Inferior parietal cortex (tissue), 1 donor: ENCODE measurements at regions not wholly inside any gene's neighbourhood (a gene's known extent, or its start where the extent isn't known, plus 50 kb on each side); places are given as distances from the start of the nearest gene placed in this dataset.
"Not testable (repeated sequence)": the region's sequence is repeated elsewhere in the genome, so short reads cannot be mapped to it uniquely, and the experiment has no call there.

Experiments used
- DNase-seq: peaks from one replicate; pipeline ENCODE4 v3.0.0-alpha.2; 2016; ENCODE audit errors: extremely low spot score

DNA sequence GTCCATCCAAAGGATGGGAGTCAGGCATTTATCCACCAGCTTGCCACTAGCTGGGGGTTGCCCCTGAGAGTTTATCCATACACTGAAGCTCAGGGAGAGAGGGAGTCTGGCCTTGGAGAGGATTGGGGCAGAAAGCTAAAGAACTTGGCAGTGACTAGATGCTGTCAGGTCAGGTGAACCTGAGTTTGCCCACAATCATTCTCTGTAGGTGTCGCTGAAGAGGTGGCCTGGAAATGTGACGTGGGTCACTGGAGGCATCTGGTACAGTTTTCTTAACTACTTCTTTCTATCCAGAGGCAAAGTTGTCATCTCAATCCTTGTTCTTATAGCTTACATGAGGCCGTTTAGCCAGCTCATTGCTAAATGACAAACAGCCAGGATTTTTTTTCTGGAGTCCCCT, 298.0 kb upstream of the CTNNB1 start:
- DNase-seq: no peak

DNA sequence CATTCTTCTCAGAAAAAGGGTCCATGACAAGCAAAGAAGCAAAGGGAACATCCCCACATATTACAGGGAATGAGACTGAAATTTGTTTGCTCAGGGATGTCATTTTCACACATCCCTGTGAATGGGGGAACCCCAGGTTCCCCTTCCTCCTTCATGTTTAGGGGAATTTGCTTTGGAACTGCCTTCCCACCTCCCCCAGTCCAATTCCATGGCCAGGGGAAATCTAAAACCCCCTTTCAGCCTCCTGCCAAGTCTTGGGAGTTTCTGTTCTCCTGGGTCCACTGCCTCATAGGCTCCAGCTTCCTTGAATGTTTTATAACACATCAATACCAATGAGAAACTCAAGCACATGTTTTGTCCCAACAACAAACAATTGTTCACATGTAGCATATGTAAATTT, 297.5 kb upstream of the CTNNB1 start:
- DNase-seq: no peak

DNA sequence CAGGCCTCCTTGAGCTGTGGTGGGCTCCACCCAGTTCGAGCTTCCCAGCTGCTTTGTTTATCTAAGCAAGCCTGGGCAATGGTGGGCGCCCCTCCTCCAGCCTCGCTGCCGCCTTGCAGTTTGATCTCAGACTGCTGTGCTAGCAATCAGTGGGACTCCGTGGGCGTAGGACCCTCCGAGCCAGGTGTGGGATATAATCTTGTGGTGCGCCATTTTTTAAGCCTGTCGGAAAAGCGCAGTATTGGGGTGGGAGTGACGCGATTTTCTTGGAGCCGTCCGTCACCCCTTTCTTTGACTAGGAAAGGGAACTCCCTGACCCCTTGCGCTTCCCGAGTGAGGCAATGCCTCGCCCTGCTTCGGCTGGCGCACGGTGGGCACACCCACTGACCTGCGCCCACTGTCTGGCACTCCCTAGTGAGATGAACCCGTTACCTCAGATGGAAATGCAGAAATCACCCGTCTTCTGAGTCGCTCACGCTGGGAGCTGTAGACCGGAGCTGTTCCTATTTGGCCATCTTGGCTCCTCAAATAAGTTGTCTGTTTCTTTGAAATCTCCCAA, 291.3 kb upstream of the CTNNB1 start:
- DNase-seq: not testable (repeated sequence)

DNA sequence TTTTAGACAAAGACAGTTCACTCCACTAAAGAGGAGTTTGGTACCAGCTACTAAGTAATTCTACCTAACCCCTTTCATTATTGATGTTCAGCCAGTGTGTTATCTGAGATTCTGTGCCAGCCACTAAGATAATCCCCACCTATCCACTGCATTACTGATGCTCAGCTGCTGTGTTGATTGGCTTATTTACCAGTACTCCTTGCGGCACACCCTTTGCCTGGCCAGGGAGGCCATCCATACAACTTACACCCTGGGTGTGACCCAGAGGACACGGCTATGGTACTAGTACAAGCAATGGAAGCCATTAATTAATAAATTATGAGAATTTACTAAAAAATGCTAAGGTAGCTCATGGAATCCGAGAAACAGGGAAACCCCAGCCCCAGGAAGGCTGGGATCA, 290.7 kb upstream of the CTNNB1 start:
- DNase-seq: no peak

DNA sequence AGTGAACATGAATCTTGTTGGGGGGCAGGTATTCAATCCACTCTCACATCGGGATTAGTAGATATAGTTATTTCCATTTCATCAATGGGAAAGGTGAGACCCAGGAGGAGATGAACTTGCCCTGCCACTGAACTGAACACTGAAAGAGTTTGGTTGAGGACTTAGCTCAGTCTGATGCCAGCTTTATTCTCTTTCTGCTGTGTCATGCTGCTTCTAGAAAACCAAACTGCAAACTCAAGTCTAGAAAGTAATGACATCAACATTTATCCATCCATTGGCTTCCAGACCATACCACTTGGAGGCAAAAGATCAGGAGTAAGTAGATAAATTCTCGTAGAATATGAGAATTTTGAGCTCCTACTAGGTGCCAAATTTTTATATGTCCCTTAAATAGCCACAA, 288.0 kb upstream of the CTNNB1 start:
- DNase-seq: no peak

DNA sequence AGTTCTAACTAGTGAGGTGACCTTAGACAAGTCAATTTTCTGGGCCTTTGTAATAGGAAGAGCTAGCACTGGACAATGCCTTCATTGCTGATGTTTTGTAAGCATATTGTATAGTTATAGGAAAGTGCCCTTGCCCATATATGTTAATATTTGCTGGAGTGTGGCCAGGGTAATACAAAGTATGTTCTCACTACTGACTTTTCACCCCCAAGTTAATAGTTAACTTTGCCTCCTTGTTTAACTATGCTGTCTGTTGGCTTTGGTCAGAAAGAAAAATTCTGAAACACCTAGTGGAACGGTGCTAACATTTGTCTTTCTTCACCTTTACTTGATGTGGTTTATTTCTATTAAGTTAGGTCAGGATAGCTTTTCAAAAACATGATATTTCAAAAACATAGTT, 287.4 kb upstream of the CTNNB1 start:
- DNase-seq: no peak

DNA sequence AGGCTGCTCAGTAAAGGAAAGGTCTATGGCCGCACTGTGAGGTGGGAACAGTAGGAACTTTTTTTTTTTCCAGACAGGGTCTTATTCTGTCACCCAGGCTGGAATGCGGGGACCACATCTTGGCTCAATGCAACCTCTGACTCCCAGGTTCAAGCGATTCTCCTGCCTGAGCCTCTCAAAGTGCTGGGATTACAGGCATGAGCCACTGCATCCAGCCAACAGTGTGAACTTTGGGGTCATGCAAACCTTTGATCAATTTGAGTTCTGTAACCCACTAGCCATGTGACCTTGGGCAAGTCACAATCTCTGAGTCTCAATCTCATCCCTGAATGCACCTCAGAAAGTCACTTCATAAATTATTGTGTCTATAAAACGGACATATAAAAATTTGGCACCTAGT, 286.8 kb upstream of the CTNNB1 start:
- no peak for DNase-seq

DNA sequence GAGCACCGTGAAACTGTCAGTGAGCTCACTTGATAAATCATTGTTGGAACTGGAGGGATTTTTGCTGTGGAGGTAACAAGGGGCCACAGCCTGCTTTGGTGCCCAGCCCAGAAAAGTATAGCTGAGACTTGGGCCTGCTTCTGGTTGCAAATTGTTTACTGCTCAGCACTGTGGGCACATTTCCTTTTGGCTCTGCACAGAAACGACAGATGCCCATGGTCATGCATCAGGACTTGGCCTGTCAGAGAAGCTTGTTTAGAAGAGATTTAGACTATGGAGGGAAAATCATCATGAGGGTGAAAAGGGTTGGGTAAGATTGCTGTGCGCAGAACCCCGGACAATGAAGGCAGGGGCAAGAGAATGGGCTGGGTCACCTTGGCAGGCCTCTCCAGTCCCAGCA, 286.1 kb upstream of the CTNNB1 start:
- DNase-seq: no peak

DNA sequence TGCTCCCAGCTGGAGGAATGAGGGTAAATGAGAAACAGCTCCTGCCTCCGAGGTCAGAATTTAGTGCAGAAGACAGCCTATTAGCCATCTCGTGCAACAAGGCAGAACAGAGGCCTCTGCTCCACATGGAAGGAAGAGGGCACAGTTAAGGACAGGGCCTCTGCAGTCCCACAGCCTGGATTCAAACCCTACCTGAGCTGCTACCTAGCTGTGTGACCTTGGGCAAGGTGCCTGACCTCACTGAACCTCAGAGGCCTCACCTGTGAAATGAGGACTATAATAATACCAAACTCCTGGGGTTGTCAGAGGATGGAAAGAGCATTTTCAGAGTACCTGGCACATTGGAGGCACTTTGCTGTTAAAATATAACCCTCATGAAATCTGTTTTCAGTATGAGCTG, 285.7 kb upstream of the CTNNB1 start:
- no peak for DNase-seq

DNA sequence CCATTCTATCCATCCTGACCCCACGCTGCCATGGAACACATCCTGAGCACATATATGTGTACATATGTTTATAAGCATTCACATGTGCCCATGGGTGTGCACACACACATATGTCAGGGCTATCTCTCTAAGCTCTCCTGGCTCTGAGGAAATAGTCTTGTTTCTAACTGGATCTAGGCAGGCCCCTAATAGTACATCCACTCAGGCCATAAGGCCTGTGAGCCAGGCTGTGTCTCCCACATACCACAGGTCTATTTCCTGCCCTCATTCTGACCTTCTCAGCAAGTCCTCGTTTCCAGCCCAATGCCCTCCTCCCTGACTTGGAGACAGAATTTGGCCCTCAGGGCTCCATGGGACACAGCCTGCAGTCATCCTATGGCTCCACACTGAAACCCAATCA, 284.8 kb upstream of the CTNNB1 start:
- no peak for DNase-seq

DNA sequence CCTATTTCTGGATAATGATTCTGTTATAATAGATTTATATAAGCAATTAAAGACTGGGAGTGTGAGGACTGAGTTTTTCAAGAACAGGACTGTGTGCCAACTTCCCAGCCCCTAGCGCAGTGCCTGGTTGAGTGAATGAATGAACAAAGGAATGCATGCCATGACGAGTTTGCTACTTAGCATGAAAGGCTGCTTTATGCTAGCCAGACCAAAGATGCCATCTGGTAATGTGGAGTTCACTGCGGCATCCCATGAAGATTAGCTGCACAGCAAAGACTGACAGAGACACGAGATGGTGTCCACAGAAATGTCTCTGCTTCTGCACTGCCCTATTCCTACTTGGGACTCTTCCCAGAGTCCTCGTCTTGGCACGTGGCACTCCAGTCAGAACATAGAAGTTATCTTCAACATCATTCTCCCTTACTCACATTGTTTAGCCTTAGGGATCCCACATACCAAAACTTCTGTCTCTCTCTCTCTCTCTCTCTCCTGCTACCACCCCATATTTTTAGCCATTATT, 283.9 kb upstream of the CTNNB1 start:
- peak; percentile 13 for DNase-seq

DNA sequence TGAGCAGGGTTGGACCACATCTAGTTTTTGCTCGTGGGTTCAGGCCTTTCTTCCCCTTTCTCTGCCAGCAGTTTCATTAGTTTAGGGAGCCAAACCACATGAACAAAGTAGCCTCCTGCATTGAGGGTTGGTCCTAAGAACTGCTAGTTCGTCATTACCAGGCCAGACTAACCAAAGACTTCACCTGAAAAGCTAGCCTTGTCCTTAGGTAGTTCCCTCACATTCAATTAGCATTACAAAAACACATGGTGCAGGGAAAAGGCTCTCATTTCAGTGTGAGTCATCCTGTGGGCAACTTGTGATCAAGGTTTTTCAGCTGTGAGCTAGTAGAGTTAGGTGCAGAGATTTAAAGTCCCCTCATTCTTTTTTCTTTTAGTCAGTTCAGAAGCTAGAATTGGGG, 279.3 kb upstream of the CTNNB1 start:
- no peak for DNase-seq

DNA sequence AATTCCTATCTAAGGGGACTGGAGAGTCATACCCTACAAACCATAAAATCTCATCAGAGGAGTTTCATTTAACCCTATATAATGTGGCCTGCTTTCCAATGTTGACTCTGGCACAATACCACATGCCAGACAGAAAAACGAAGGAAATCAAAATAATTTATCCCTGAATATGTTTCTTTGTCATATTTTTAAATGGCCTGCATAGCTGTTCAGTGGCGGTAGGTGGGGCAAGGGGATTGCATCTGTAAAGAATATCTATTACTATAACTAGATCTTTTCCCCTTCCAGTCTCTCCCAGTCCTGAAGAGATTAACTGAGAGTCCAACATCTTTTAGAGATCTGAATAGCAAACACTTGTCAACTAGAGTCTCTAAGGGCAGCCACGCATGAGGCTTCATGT, 278.1 kb upstream of the CTNNB1 start:
- DNase-seq: no peak

DNA sequence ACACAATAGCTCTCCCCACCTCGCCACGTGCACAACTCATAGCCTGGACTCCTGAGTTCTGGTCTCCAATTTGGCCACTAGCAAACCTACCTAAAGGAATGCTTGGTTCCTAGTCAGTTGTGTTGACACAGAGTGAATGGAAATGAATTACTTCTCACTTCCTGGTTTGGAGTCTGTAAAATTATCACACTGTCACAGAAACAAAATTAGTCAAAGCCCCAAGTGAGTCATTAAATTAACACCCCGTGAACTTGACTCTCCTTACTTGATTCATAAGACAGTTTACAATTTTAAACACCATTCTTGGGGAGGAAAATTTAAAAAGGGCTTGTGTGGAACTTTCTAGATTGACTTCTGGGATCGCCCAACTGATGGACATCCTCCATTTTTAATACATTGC, 276.2 kb upstream of the CTNNB1 start:
- no peak for DNase-seq

DNA sequence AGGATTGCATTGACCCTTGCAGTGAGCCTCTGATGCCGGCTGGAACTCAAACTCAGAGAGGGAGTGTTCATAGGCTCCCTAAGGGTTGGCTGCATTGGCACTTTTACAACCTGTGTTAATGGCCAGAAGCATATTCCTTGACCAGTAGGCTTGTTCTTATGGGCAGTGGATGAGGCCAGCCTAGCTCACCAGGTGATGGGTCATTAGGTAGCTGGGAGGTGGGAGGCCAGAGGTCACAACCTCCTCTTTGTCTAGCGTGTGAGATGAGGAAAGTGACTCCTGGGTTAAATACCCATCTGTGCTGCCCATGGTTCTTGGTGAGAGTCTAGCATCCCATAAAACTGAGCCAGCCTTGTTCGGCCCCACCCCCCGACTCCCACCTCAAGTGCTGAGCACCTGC, 275.7 kb upstream of the CTNNB1 start:
- no peak for DNase-seq

DNA sequence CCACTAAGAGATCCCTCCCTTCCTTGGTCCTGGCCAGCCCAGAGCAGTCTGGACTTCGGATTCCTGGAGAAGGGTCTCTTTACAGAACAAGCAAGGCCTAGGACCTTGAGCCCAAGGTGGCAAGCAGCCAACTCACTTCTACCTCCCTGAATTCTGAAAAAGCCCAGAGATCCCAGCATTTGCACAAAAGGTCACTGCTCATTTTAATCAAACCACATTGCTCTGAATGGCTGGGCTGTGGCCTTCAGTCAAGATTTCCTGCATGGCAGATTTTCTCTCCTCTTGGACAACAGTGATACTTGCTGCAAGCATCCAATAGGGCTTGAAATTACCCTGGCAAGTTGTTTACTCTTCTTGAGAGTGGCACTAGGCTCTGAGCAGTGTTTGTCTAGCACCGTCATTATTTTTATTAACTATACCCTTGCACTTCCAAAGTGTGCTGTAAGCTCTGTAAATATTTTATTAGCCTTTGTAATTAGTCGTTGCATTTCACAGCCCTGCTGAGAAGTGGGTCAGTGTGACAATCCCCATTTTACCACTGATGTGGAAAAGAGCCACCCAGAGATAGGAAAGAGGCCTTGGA, 274.7 kb upstream of the CTNNB1 start:
- DNase-seq: no peak

DNA sequence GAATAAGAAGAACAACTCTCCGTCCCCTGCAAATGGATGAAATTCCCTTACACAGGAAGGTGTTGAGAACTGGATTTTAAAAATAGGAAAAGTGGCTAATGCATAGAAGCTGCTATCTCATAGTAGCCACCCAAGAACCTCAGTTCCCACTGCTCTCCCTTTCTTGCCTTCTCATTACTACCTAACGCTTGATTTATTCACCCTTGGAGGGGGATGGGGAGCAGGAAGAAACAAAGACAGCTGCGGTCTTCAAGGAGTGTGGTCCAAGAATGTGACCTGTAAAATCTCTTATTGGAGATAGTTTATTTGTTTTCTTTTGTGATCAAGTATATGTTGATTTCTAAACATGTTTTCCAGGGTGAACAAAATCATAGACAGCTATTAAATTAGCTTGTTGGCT, 274.1 kb upstream of the CTNNB1 start:
- no peak for DNase-seq

DNA sequence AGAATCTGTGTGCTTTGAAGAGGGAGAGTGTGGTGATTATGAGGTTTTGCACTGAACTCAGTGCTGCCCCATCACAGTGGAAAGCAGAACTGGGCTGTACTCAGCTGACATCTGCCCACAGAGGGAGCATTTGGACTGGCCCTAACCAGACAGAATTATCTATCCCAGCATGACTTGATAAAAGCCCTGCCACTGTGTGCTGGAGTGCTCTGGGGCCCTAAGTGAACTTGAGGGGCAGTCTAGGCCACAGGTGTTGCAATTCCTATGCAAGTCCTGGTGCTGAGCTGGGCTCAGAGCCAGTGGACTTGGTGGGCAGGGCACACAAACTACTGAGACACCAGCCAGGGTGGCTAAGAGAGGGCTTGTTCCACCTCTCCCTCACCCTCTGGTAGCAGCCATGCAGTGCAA, 269.2 kb upstream of the CTNNB1 start:
- no peak for DNase-seq

DNA sequence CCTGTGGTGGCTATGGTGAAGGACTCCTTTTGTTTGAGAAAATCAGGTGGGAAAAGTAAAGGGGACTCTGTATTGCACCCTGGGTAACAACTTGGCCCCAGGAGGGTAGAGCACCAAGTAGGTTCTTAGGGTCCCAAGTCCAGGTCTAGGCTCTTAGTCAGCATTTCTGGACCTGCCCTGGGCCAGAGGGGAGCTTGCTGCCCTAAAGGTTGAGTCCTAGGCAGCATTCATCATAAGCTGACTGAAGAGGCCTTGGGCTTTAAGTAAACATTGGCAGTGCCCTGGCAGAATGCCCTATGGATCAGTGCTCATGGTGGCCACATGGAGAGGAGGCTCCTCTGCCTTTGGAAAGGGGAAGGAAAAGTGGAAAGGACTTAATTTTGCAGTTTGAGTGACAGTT, 268.5 kb upstream of the CTNNB1 start:
- no peak for DNase-seq

DNA sequence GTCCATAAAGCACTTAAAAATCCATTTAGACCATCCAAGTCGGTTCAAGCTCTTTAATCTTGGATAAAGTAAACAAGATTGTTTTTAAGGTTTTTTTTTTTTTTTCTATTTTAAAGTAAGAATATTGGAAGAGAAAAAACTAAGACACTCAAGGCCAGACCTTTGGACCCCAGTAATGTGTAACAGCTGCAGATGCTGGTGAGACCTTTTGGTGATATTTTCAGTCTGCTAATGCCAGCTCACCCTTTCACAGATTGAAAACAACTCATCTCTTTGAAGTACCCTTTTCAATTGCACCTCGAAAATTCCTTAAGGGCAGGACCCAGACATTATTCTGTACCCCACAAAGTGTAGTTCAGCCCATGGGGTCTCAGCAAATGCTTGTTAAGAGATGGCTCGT, 260.7 kb upstream of the CTNNB1 start:
- DNase-seq: no peak

DNA sequence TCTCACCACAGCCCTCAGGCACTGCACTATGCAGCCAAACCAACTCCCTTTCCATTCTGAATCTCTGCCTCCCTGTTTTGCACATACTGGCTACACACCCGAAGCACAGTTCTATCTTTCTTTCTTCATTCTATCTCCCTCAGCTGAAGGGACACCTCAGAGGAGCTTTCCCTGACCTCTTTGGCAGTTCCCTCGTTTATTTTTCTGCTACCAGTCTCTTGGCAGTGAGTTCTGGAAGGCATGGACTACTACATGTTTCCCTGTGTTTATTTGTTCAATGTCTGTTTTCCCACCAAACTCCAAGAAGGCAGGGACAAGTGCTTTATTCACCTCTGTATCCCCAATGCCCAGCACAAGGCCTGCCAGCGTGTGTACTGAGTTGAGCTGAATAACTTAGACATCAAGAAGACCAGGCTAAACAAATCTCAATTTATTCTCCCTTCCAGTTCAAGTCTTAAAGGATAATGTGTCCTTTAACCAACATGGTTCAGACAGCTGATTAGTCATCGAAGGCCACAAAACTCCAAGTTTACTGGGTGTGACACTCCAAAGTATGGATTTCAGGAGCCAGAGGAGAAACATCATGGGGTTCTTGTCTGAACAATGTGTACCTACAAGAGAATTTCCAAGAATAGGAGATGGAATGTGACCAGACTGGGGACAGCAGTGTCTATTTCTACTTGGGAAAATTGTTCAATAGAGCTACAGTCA, 260.1 kb upstream of the CTNNB1 start:
- DNase-seq: no peak

DNA sequence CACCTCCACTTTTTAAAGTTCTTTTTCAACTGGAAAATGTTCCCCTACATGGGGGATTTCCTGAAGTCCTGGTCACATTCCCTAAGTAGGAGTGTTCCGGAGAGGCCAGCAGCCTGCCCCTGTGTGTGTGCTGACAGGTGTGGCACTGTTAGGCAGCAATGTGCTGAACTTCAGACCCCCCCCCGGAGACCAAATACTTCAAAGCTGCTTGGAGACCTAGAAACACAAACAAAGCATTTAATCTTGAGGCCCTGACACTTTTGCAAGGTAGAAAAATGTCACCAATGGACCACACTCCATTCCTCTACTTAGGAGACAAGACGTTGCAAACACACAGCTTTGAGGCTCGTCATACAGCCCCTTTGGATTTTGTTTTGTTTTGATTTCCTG, 259.6 kb upstream of the CTNNB1 start:
- DNase-seq: no peak

DNA sequence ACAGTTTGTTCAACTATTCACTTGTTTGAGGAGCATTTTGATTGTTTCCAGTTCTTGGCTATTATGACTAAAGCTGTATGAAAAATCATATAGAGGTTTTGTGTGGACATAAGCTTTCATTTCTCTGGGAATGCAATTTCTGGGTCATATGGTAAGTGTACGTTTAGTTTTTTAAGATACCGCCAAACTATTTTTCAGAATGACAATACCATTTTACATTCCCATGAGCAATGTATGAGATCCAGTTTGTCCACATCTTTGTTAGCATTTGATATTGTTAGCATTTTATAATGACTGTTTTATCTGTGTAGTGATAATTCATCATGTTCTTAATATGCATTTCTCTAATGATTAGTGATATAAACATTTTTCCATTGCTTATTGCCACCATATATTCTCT, 258.7 kb upstream of the CTNNB1 start:
- DNase-seq: no peak

DNA sequence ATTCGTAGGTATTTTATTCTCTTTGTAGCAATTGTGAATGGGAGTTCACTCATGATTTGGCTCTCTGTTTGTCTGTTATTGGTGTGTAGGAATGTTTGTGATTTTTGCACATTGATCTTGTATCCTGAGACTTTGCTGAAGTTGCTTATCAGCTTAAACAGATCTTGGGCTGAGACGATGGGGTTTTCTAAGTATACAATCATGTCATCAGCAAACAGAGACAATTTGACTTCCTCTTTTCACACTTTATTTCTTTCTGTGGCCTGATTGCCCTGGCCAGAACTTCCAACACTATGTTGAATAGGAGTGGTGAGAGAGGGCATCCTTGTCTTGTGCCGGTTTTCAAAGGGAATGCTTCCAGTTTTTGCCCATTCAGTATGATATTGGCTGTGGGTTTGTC, 252.3 kb upstream of the CTNNB1 start:
- not testable (repeated sequence) for DNase-seq
